Activated T-cell treated with anti-CD3 and anti-CD28 coated beads, Interleukin-2, amount 50 U/mL, for 72 hours (primary cell): ENCODE measurements at regions not wholly inside any gene's neighbourhood (a gene's known extent, or its start where the extent isn't known, plus 50 kb on each side); places are given as distances from the start of the nearest gene placed in this dataset.

Experiments used
- ATAC-seq, 2 donors: fragments of 150-1000 bp; cut with Tn5 transposase; replicated peaks in 1 of 2; 2 replicates each; pipeline ENCODE4 v1.10.0; 2021; ENCODE audit warnings: moderate library complexity in 2 of 2, mild to moderate bottlenecking in 1 of 2
- DNase-seq, 2 donors: peaks; one replicate each; pipeline ENCODE4 v3.0.0; 2021 to 2022; ENCODE audit warnings: mixed read lengths in 1 of 2
- H3K27ac Mint-ChIP-seq: one replicate; pipeline ENCODE4 v1.8.0; 2022; ENCODE audit warnings: mild to moderate bottlenecking, moderate library complexity, mixed read lengths
- H3K27me3 Mint-ChIP-seq: one replicate; pipeline ENCODE4 v1.8.0; 2022; ENCODE audit warnings: low read depth, mixed read lengths
- H3K36me3 Mint-ChIP-seq, 2 donors: one replicate each; pipeline ENCODE4 v1.8.0; 2022; ENCODE audit warnings: mixed read lengths in 2 of 2, mild to moderate bottlenecking in 1 of 2; ENCODE audit not compliant: insufficient read depth in 2 of 2
- H3K4me1 Mint-ChIP-seq: one replicate; pipeline ENCODE4 v1.8.0; 2022; ENCODE audit warnings: low read depth, mixed read lengths
- H3K4me3 Mint-ChIP-seq, 2 donors: one replicate each; pipeline ENCODE4 v1.8.0; 2022; ENCODE audit warnings: mild to moderate bottlenecking in 2 of 2, mixed read lengths in 2 of 2, moderate library complexity in 2 of 2
- H3K9me3 Mint-ChIP-seq, 2 donors: one replicate each; pipeline ENCODE4 v1.8.0; 2022; ENCODE audit warnings: mixed read lengths in 2 of 2

GRCh38 chr7:25069900-25070443, 55.1 kb downstream of the CYCS start:
- H3K27ac Mint-ChIP-seq = no peak overlapping the region
- H3K4me1 Mint-ChIP-seq = peaks cover 17% of the 10 kb centered on the region
- no peaks in the 10 kb centered on the region for H3K27me3 Mint-ChIP-seq
- no peaks in the 10 kb centered on the region for H3K36me3 Mint-ChIP-seq
- peak; percentile 38 to 49 for DNase-seq
- peak; percentile 36 to 37 for ATAC-seq
- no peaks in the 10 kb centered on the region for H3K9me3 Mint-ChIP-seq
- H3K4me3 Mint-ChIP-seq = peak overlapping the region; percentile 6 to 27

- H3K9me3 Mint-ChIP-seq = no peaks in the 10 kb centered on the region
- H3K27ac Mint-ChIP-seq = no peak overlapping the region
- no peak overlapping the region for H3K4me3 Mint-ChIP-seq
- no peak for ATAC-seq
- no peaks in the 10 kb centered on the region for H3K36me3 Mint-ChIP-seq
- H3K27me3 Mint-ChIP-seq = no peaks in the 10 kb centered on the region
- no peak for DNase-seq
- H3K4me1 Mint-ChIP-seq = peaks cover 12% of the 10 kb centered on the region
These were observed 56.4 kb downstream of the CYCS start for GRCh38 chr7:25068502-25069213.

- no peak overlapping the region for H3K27ac Mint-ChIP-seq
These were observed 57.1 kb downstream of the CYCS start for GRCh38 chr7:25067726-25068501.

DNA sequence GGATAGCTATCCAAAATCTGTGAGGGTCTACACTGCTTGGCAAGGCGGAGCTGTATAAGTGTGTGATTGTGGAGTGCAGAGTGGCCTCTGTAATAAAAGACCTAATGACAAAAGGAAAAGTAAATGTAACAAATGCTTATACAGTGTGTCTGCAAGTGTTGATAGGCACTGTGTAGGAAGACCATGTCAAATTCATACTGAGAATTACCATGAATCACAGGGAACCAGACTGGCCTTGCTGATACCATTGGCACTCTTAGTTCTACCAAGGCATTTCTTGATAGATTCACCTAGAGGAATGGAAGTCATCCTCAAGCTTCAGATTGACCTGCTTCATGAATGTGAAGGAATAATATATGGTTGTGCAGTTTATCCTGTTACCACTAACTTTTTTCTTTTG, 58.8 kb downstream of the CYCS start:
- ATAC-seq = peak; percentile 62 to 86

More at GRCh38 chr7:25067726-25068501, 57.1 kb downstream of the CYCS start:
- no peak overlapping the region for H3K4me3 Mint-ChIP-seq
- no peaks in the 10 kb centered on the region for H3K27me3 Mint-ChIP-seq
- no peaks in the 10 kb centered on the region for H3K36me3 Mint-ChIP-seq
- H3K4me1 Mint-ChIP-seq = peaks cover 4% of the 10 kb centered on the region
- no peak for ATAC-seq
- DNase-seq = no peak
- no peaks in the 10 kb centered on the region for H3K9me3 Mint-ChIP-seq

GRCh38 chr7:25062380-25062779, 62.7 kb downstream of the CYCS start:
- Mint-ChIP-seq H3K9me3 (no peaks in the 10 kb centered on the region), H3K27ac (no peak overlapping the region), H3K4me1 (no peaks in the 10 kb centered on the region), H3K27me3 (no peaks in the 10 kb centered on the region), H3K36me3 (no peaks in the 10 kb centered on the region), H3K4me3 (no peak overlapping the region)
- ATAC-seq (no peak), DNase-seq (no peak)

More for the DNA sequence above, 58.8 kb downstream of the CYCS start:
- no peaks in the 10 kb centered on the region for H3K36me3 Mint-ChIP-seq
- DNase-seq = no peak
- H3K27ac Mint-ChIP-seq = no peak overlapping the region
- no peaks in the 10 kb centered on the region for H3K27me3 Mint-ChIP-seq
- no peaks in the 10 kb centered on the region for H3K9me3 Mint-ChIP-seq
- no peaks in the 10 kb centered on the region for H3K4me1 Mint-ChIP-seq
- no peak overlapping the region for H3K4me3 Mint-ChIP-seq

DNA sequence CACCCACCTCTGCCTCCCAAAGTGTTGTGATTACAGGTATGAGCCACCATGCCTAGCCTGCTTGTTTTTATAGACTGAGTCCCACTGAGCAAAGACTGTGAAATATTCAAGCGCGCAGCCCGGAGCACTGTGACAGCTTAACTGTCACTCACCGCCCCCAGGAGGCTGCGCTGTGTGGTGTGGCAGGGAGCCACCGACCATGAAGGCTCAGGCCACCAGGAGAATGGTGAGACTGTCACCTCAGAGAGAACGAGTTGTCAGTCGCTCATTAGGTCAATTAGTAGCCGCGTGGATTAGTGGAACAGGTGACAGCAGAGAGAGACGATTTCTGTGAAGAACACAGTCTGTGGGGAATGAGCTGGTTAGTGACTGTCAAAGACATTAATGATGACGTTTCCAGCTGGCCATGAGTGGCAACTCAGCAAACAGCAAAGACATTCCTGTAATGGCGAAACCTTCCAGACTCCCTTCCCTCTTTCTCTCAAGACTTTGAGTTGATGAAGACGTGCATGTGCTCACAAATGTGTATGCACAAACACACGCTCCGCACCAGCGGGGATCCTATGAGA, 64.5 kb downstream of the CYCS start:
- DNase-seq (no peak), ATAC-seq (no peak)
- Mint-ChIP-seq H3K9me3 (no peaks in the 10 kb centered on the region), H3K4me3 (no peak overlapping the region), H3K27ac (no peak overlapping the region), H3K36me3 (no peaks in the 10 kb centered on the region), H3K27me3 (no peaks in the 10 kb centered on the region), H3K4me1 (no peaks in the 10 kb centered on the region)

- H3K27ac Mint-ChIP-seq = no peak overlapping the region
These were observed 65.5 kb downstream of the CYCS start for GRCh38 chr7:25059576-25059975.

GRCh38 chr7:25056368-25056767, 68.7 kb downstream of the CYCS start:
- no peaks in the 10 kb centered on the region for H3K9me3 Mint-ChIP-seq
- H3K27me3 Mint-ChIP-seq = peaks cover 11% of the 10 kb centered on the region
- H3K27ac Mint-ChIP-seq = no peak overlapping the region
- H3K4me3 Mint-ChIP-seq = no peak overlapping the region
- no peak for ATAC-seq
- no peaks in the 10 kb centered on the region for H3K4me1 Mint-ChIP-seq
- no peaks in the 10 kb centered on the region for H3K36me3 Mint-ChIP-seq
- DNase-seq = no peak

More at GRCh38 chr7:25059576-25059975, 65.5 kb downstream of the CYCS start:
- Mint-ChIP-seq H3K4me1 (no peaks in the 10 kb centered on the region), H3K9me3 (no peaks in the 10 kb centered on the region), H3K4me3 (no peak overlapping the region), H3K27me3 (peaks cover 10% of the 10 kb centered on the region), H3K36me3 (no peaks in the 10 kb centered on the region)
- ATAC-seq (no peak), DNase-seq (no peak)

DNA sequence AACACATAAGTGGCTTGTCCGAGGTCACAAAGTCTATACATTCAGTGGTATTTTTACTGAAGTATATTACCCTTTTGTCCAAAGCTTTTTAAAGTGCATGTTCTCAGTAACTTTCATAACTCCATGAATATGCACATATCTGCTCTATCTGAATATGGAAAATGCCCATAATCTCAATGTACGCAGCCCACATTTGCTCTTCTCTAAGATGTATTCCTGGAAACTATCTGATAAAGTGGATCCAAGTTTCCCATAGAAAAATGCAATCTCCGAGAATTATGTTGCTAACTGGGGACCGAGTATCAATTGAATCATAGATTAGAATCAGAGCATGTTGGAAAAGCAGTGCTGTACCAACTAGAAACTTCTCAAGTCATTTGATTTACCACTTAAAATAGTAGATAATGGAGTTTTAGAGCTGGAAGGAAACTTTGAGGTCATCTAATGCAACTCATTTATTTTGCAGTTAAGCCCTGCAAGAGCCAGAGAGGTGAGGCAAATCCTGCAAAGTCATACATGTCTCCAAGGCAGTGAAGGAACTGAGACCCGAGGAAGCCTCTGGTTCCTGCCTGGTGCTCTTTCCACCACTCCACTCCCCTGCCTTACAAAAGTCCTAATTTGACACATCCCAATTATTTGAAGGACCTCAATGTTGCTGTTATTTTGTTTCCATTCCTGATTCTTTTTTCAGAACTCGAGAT, 69.4 kb downstream of the CYCS start:
- ATAC-seq (no peak), DNase-seq (no peak)
- Mint-ChIP-seq H3K27me3 (peaks cover 11% of the 10 kb centered on the region), H3K27ac (no peak overlapping the region), H3K4me3 (no peak overlapping the region), H3K9me3 (no peaks in the 10 kb centered on the region), H3K36me3 (no peaks in the 10 kb centered on the region), H3K4me1 (no peaks in the 10 kb centered on the region)

DNA sequence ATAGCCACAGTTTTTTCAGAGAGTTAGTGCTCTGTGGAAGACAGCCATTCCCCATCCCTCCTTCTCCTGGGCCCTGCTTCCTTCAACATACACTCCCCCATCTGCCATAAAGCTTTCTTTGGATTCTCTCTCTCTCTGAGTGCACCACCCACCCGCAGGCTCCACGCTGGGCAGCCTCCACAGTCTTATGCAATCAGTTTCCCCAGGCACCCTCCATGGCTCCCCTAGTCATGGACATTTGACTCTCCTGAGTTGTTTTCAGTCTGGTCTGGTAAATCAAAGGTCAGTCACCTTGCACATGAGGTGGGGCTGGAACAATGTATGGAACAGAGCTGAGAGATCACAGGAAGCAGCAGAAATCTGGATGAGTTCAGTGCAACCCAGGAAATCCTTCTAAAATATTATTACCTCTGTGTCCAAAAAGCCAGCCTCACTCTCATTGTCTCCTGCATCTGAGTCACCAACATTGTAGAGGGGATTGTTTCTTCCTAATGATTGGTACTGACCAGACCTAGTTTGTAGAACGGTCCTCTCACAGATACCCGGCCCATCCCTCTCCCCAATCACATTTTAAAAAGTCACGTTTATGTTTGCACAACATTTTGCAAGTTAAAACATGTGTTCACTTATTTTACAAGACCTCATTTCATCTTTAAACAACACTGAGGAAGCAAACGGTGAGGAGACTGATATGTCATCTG, 70.1 kb downstream of the CYCS start:
- Mint-ChIP-seq H3K27ac (no peak overlapping the region), H3K4me3 (no peak overlapping the region), H3K4me1 (no peaks in the 10 kb centered on the region), H3K27me3 (peaks cover 11% of the 10 kb centered on the region), H3K36me3 (no peaks in the 10 kb centered on the region), H3K9me3 (no peaks in the 10 kb centered on the region)
- ATAC-seq (no peak), DNase-seq (no peak)

GRCh38 chr7:25050223-25050622, 70.2 kb upstream of the OSBPL3 start:
- no peaks in the 10 kb centered on the region for H3K4me1 Mint-ChIP-seq
- no peak overlapping the region for H3K4me3 Mint-ChIP-seq
- ATAC-seq (no peak), DNase-seq (no peak)
- peaks cover 7% of the 10 kb centered on the region for H3K27me3 Mint-ChIP-seq
- no peaks in the 10 kb centered on the region for H3K36me3 Mint-ChIP-seq
- H3K9me3 Mint-ChIP-seq = no peaks in the 10 kb centered on the region
- H3K27ac Mint-ChIP-seq = no peak overlapping the region

- no peak overlapping the region for H3K4me3 Mint-ChIP-seq
- no peak overlapping the region for H3K27ac Mint-ChIP-seq
- ATAC-seq (no peak), DNase-seq (no peak)
- H3K4me1 Mint-ChIP-seq = no peaks in the 10 kb centered on the region
- no peaks in the 10 kb centered on the region for H3K27me3 Mint-ChIP-seq
- no peaks in the 10 kb centered on the region for H3K36me3 Mint-ChIP-seq
- H3K9me3 Mint-ChIP-seq = no peaks in the 10 kb centered on the region
These were observed 68.5 kb upstream of the OSBPL3 start for GRCh38 chr7:25048444-25048834.
